ENCODE measurements at regions not wholly inside any gene's neighbourhood (a gene's known extent, or its start where the extent isn't known, plus 50 kb on each side); places are given as distances from the start of the nearest gene placed in this dataset.

DNA sequence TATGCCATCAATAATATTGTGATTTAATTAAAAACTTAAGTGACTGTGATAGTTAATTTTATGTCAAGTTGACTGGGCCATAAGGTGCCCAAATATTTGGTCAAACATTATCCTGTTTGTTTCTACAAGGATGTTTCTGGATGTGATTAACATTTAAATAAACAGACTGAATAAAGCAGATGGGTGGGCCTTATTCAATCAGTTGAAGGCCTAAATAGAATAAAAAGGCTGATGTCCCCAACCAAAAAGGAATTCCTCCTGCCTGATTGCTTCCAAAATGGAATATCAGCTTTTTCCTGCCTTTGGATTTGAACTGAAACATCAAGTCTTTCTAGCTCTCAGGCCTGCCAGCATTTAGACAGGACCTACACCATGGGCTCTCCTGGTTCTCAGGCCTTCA lies 961.7 kb downstream of the NTRK3 start:
- Histone ChIP-seq H3K18ac (ENCODE audit: extremely low read depth, low read length) (no peak overlapping the region), H3K79me2 (ENCODE audit: control insufficient read depth in 1 of 2, insufficient read depth in 2 of 2, low read length in 2 of 2) (no peaks in the 10 kb centered on the region), H2BK12ac (ENCODE audit: low read depth, low read length) (no peak overlapping the region), H3K79me1 (ENCODE audit: low read depth, low read length) (no peaks in the 10 kb centered on the region), H4K5ac (ENCODE audit: insufficient read length, low read depth, low read length) (no peak overlapping the region), H3K23ac (ENCODE audit: insufficient read length) (no peak overlapping the region), H3K14ac (ENCODE audit: insufficient read length) (no peak overlapping the region), H3K4me1 (replicated peaks in 1 of 4; ENCODE audit: control insufficient read depth in 3 of 4, insufficient read depth in 4 of 4, low read length in 3 of 4) (no peaks in the 10 kb centered on the region), H2AFZ (ENCODE audit: low read length) (no peak overlapping the region), H2BK5ac (ENCODE audit: low read depth, low read length) (no peak overlapping the region), H4K8ac (ENCODE audit: extremely low read depth, insufficient read depth, low read length) (no peak overlapping the region), H4K20me1 (replicated peaks in 1 of 2; ENCODE audit: control insufficient read depth in 1 of 2, insufficient read depth in 2 of 2, low read length in 2 of 2) (no peaks in the 10 kb centered on the region), H3K36me3 (ENCODE audit: control insufficient read depth in 2 of 4, insufficient read depth in 4 of 4, low read length in 3 of 4) (no peaks in the 10 kb centered on the region; a peak in 1 of 8 replicates), H2BK20ac (ENCODE audit: low read length) (no peak overlapping the region), H3K27ac (ENCODE audit: low read depth, low read length) (no peak overlapping the region), H3K4me3 (ENCODE audit: extremely low read depth in 1 of 4, insufficient read depth in 2 of 4, low read depth in 3 of 4, low read length in 4 of 4) (no peak overlapping the region), H3K23me2 (ENCODE audit: low read depth, low read length) (no peaks in the 10 kb centered on the region), H3K27me3 (replicated peaks in 1 of 4; ENCODE audit: control insufficient read depth in 3 of 4, extremely low read depth in 1 of 4, insufficient read depth in 3 of 4, low read length in 3 of 4) (no peaks in the 10 kb centered on the region), H3K9me3 (ENCODE audit: insufficient read depth in 2 of 2, low read depth in 1 of 2, low read length in 1 of 2) (no peaks in the 10 kb centered on the region), H3K4ac (replicated peaks; ENCODE audit: insufficient read length, low read depth, low read length) (no peak overlapping the region), H3K9ac (replicated peaks in 1 of 4; ENCODE audit: extremely low read depth in 1 of 4, low read depth in 3 of 4, low read length in 3 of 4) (no peak overlapping the region), H2AK5ac (ENCODE audit: low read depth, low read length) (no peak overlapping the region), H2BK15ac (ENCODE audit: low read length) (no peak overlapping the region), H3K4me2 (ENCODE audit: insufficient read depth in 1 of 2, low read depth in 2 of 2, low read length in 2 of 2) (no peak overlapping the region), H2BK120ac (replicated peaks; ENCODE audit: low read depth, low read length) (no peak overlapping the region), H3K56ac (replicated peaks; ENCODE audit: insufficient read length, low read depth, low read length) (no peak overlapping the region), H4K91ac (replicated peaks; ENCODE audit: insufficient read length, low read length) (no peak overlapping the region)
- TF ChIP-seq NANOG (IDR thresholded peaks at IDR 0.05; ENCODE audit: insufficient read depth, low read depth, low read length, poor library complexity, severe bottlenecking) (no peak), CREB1 (IDR thresholded peaks at IDR 0.05) (no peak), SAP30 (IDR thresholded peaks at IDR 0.05; ENCODE audit: insufficient read depth, insufficient replicate concordance, low read length) (no peak)
- ChIA-PET POLR2A (ENCODE audit: partially characterized antibody) (no interaction called here), CTCF (ENCODE audit: partially characterized antibody) (no interaction called here)
- FAIRE-seq (no peak), DNase-seq (ENCODE audit: low read depth in 1 of 2, low spot score in 2 of 2) (no peak)
